SU-DHL-6 (cell line): ENCODE measurements at regions not wholly inside any gene's neighbourhood (a gene's known extent, or its start where the extent isn't known, plus 50 kb on each side); places are given as distances from the start of the nearest gene placed in this dataset.

ENCODE experiments used
- H2AFZ ChIP-seq: fragments of 200-600 bp; sonication (generic); 2 replicates; pipeline ENCODE4 v1.6.1; 2014; ENCODE audit warnings: low read depth, mild to moderate bottlenecking, moderate library complexity, mixed read lengths, antibody characterized with exemption, low read length; ENCODE audit not compliant: severe bottlenecking
- H3F3A ChIP-seq: fragments of 200-600 bp; shearing (Covaris generic); 2 replicates; pipeline ENCODE4 v1.6.0; 2016; ENCODE audit warnings: antibody characterized with exemption, mild to moderate bottlenecking; ENCODE audit not compliant: insufficient read depth
- H3K27ac ChIP-seq: fragments of 200-600 bp; sonication (generic); 2 replicates; pipeline ENCODE4 v1.5.1; 2016; ENCODE audit warnings: low read depth, mild to moderate bottlenecking, low read length, moderate library complexity, mixed read lengths
- H3K27me3 ChIP-seq: fragments of 200-600 bp; sonication (generic), shearing (Covaris generic); 2 replicates; pipeline ENCODE4 v1.6.0; 2014; ENCODE audit warnings: mild to moderate bottlenecking, low read length
- H3K36me3 ChIP-seq: fragments of 200-600 bp; sonication (generic); 2 replicates; pipeline ENCODE4 v1.6.1; 2014; ENCODE audit warnings: mild to moderate bottlenecking, low read length, mixed read lengths
- H3K4me2 ChIP-seq: fragments of 300-600, 200-600 bp; shearing (Covaris generic), sonication (generic); 2 replicates; pipeline ENCODE4 v1.6.0; 2014; ENCODE audit warnings: low read length, low read depth, mild to moderate bottlenecking; ENCODE audit not compliant: poor library complexity, severe bottlenecking
- H3K4me3 ChIP-seq: fragments of 200-600 bp; sonication (generic); 2 replicates; pipeline ENCODE4 v1.5.1; 2014; ENCODE audit warnings: antibody characterized with exemption, low read length, mild to moderate bottlenecking, mixed read lengths; ENCODE audit not compliant: insufficient read depth, poor library complexity, severe bottlenecking
- H3K79me2 ChIP-seq: fragments of 200-600 bp; sonication (generic); 2 replicates; pipeline ENCODE4 v1.6.1; 2014; ENCODE audit warnings: mild to moderate bottlenecking, low read length, moderate library complexity; ENCODE audit not compliant: insufficient read depth
- H3K9ac ChIP-seq: fragments of 200-600 bp; sonication (generic); 2 replicates; pipeline ENCODE4 v1.7.0; 2014; ENCODE audit warnings: mild to moderate bottlenecking, low read length
- H3K9me2 ChIP-seq: fragments of 200-600 bp; sonication (generic); replicated peaks from 2 replicates; pipeline ENCODE4 v1.6.1; 2014; ENCODE audit warnings: low read length; ENCODE audit not compliant: insufficient read depth
- H3K9me3 ChIP-seq: fragments of 200-600 bp; sonication (generic); 2 replicates; pipeline ENCODE4 v1.6.1; 2014; ENCODE audit warnings: low read length, mixed read lengths; ENCODE audit not compliant: insufficient read depth
- H4K20me1 ChIP-seq: fragments of 200-600 bp; sonication (generic); 2 replicates; pipeline ENCODE4 v1.6.1; 2014; ENCODE audit warnings: low read depth, mild to moderate bottlenecking, antibody characterized with exemption, low read length, moderate library complexity, mixed read lengths
- CTCF ChIP-seq: fragments of 200-600 bp; sonication (generic); IDR thresholded peaks from one replicate; pipeline ENCODE4 v1.5.1; 2017; ENCODE audit warnings: antibody characterized with exemption, mild to moderate bottlenecking, low read length, moderate library complexity; ENCODE audit not compliant: insufficient read depth, poor library complexity, severe bottlenecking
- EZH2phosphoT487 ChIP-seq: fragments of 200-600 bp; sonication (generic), shearing (Covaris generic); conservative IDR thresholded peaks from 2 replicates; pipeline ENCODE4 v1.6.1; 2018; ENCODE audit warnings: mild to moderate bottlenecking, antibody characterized with exemption, low read length, moderate library complexity, mixed read lengths

GRCh38 chr3:59422312-59422711 is 372.5 kb upstream of the CFAP20DC start:
- Histone ChIP-seq H3K4me3 (no peak overlapping the region), H2AFZ (no peak overlapping the region), H3K9me2 (no peaks in the 10 kb centered on the region), H3K27ac (no peak overlapping the region), H3K9ac (no peak overlapping the region), H3K27me3 (no peaks in the 10 kb centered on the region), H4K20me1 (no peaks in the 10 kb centered on the region), H3F3A (no peaks in the 10 kb centered on the region), H3K36me3 (no peaks in the 10 kb centered on the region), H3K9me3 (no peaks in the 10 kb centered on the region), H3K79me2 (no peaks in the 10 kb centered on the region), H3K4me2 (no peak overlapping the region)
- TF ChIP-seq CTCF (no peak), EZH2phosphoT487 (no peak)

- H3K79me2 ChIP-seq = no peaks in the 10 kb centered on the region
- H3K27me3 ChIP-seq = no peaks in the 10 kb centered on the region
- no peaks in the 10 kb centered on the region for H3F3A ChIP-seq
- H4K20me1 ChIP-seq = no peaks in the 10 kb centered on the region
- H3K36me3 ChIP-seq = no peaks in the 10 kb centered on the region
- no peak overlapping the region for H3K9ac ChIP-seq
- H3K27ac ChIP-seq = no peak overlapping the region
- H3K9me3 ChIP-seq = no peaks in the 10 kb centered on the region
- no peak for TF ChIP-seq CTCF
- TF ChIP-seq EZH2phosphoT487 = no peak
- H2AFZ ChIP-seq = no peak overlapping the region
- no peak overlapping the region for H3K4me2 ChIP-seq
- H3K9me2 ChIP-seq = no peaks in the 10 kb centered on the region
- H3K4me3 ChIP-seq = no peak overlapping the region
Observed at GRCh38 chr3:59418836-59419235, 369.0 kb upstream of the CFAP20DC start.

GRCh38 chr3:59412516-59412915 is 362.7 kb upstream of the CFAP20DC start:
- Histone ChIP-seq H4K20me1 (no peaks in the 10 kb centered on the region), H3K4me2 (no peak overlapping the region), H3K9me2 (no peaks in the 10 kb centered on the region), H3K9ac (no peak overlapping the region), H3K27ac (no peak overlapping the region), H3K27me3 (no peaks in the 10 kb centered on the region), H2AFZ (no peak overlapping the region), H3F3A (no peaks in the 10 kb centered on the region), H3K9me3 (no peaks in the 10 kb centered on the region), H3K36me3 (no peaks in the 10 kb centered on the region), H3K4me3 (no peak overlapping the region), H3K79me2 (no peaks in the 10 kb centered on the region)
- TF ChIP-seq CTCF (no peak), EZH2phosphoT487 (no peak)
